Mesothelial cell of epicardium (in vitro differentiated cells): ENCODE measurements at regions not wholly inside any gene's neighbourhood (a gene's known extent, or its start where the extent isn't known, plus 50 kb on each side); places are given as distances from the start of the nearest gene placed in this dataset.

ENCODE experiments used
- DNase-seq, 2 experiments: peaks; one replicate each; pipeline ENCODE4 v3.0.0; 2021; ENCODE audit warnings: low spot score in 2 of 2; ENCODE audit not compliant: unreplicated experiment in 2 of 2
- H3K27ac Mint-ChIP-seq: 2 replicates; pipeline ENCODE4 v1.8.0; 2021; ENCODE audit warnings: mixed read lengths
- H3K27me3 Mint-ChIP-seq: 2 replicates; pipeline ENCODE4 v1.8.0; 2021; ENCODE audit warnings: low read depth, mixed read lengths
- H3K36me3 Mint-ChIP-seq: 2 replicates; pipeline ENCODE4 v1.8.0; 2021; ENCODE audit warnings: mixed read lengths
- H3K4me1 Mint-ChIP-seq: 2 replicates; pipeline ENCODE4 v1.8.0; 2021; ENCODE audit warnings: mixed read lengths
- H3K4me3 Mint-ChIP-seq: 2 replicates; pipeline ENCODE4 v1.8.0; 2021; ENCODE audit warnings: mild to moderate bottlenecking, moderate library complexity, mixed read lengths
- H3K9me3 Mint-ChIP-seq: 2 replicates; pipeline ENCODE4 v1.8.0; 2021; ENCODE audit warnings: mixed read lengths
- CTCF ChIP-seq: fragments of 200-600 bp; sonication (generic); IDR thresholded peaks from one replicate; pipeline ENCODE4 v1.5.0; 2021; ENCODE audit warnings: antibody characterized with exemption; ENCODE audit not compliant: unreplicated experiment

GRCh38 chr2:217051416-217051815, 191.6 kb upstream of the TNP1 start:
- peaks cover 17% of the 10 kb centered on the region for H3K4me1 Mint-ChIP-seq
- H3K4me3 Mint-ChIP-seq = no peak overlapping the region
- no peak overlapping the region for H3K27ac Mint-ChIP-seq
- TF ChIP-seq CTCF = no peak
- H3K27me3 Mint-ChIP-seq = no peaks in the 10 kb centered on the region
- no peaks in the 10 kb centered on the region for H3K9me3 Mint-ChIP-seq
- DNase-seq = no peak
- no peaks in the 10 kb centered on the region for H3K36me3 Mint-ChIP-seq

GRCh38 chr2:217049956-217050355, 190.1 kb upstream of the TNP1 start:
- H3K27ac Mint-ChIP-seq = no peak overlapping the region
- H3K27me3 Mint-ChIP-seq = no peaks in the 10 kb centered on the region
- no peak overlapping the region for H3K4me3 Mint-ChIP-seq
- H3K4me1 Mint-ChIP-seq = peaks cover 15% of the 10 kb centered on the region
- no peak for DNase-seq
- TF ChIP-seq CTCF = no peak
- no peaks in the 10 kb centered on the region for H3K9me3 Mint-ChIP-seq
- H3K36me3 Mint-ChIP-seq = no peaks in the 10 kb centered on the region

GRCh38 chr2:217049422-217049821, 189.6 kb upstream of the TNP1 start:
- Mint-ChIP-seq H3K4me1 (peaks cover 11% of the 10 kb centered on the region), H3K9me3 (no peaks in the 10 kb centered on the region), H3K27ac (no peak overlapping the region), H3K36me3 (no peaks in the 10 kb centered on the region), H3K4me3 (no peak overlapping the region), H3K27me3 (no peaks in the 10 kb centered on the region)
- no peak for DNase-seq
- TF ChIP-seq CTCF = no peak

- Mint-ChIP-seq H3K4me1 (peaks cover 10% of the 10 kb centered on the region), H3K9me3 (no peaks in the 10 kb centered on the region), H3K4me3 (no peak overlapping the region), H3K27ac (no peak overlapping the region), H3K27me3 (no peaks in the 10 kb centered on the region), H3K36me3 (no peaks in the 10 kb centered on the region)
- DNase-seq = no peak
- TF ChIP-seq CTCF = no peak
Measured at GRCh38 chr2:217048730-217049129, 188.9 kb upstream of the TNP1 start.

GRCh38 chr2:217047631-217048030, 187.8 kb upstream of the TNP1 start:
- Mint-ChIP-seq H3K27me3 (no peaks in the 10 kb centered on the region), H3K4me1 (peaks cover 10% of the 10 kb centered on the region), H3K4me3 (no peak overlapping the region), H3K27ac (no peak overlapping the region), H3K9me3 (no peaks in the 10 kb centered on the region), H3K36me3 (no peaks in the 10 kb centered on the region)
- no peak for DNase-seq
- no peak for TF ChIP-seq CTCF

GRCh38 chr2:217047209-217047608, 187.3 kb upstream of the TNP1 start:
- no peaks in the 10 kb centered on the region for H3K9me3 Mint-ChIP-seq
- no peak for TF ChIP-seq CTCF

More at GRCh38 chr2:217047209-217047608, 187.3 kb upstream of the TNP1 start:
- Mint-ChIP-seq H3K4me1 (peaks cover 10% of the 10 kb centered on the region), H3K4me3 (no peak overlapping the region), H3K27me3 (no peaks in the 10 kb centered on the region), H3K36me3 (no peaks in the 10 kb centered on the region), H3K27ac (no peak overlapping the region)
- DNase-seq = no peak
